ENCODE measurements at regions not wholly inside any gene's neighbourhood (a gene's known extent, or its start where the extent isn't known, plus 50 kb on each side); places are given as distances from the start of the nearest gene placed in this dataset.

- TF ChIP-seq SP2 (tag by site-specific recombination; IDR thresholded peaks at IDR 0.05) (no peak), ZBTB7A (tag by site-specific recombination; IDR thresholded peaks at IDR 0.05; ENCODE audit: low read depth) (no peak), KLF10 (tag by site-specific recombination; IDR thresholded peaks at IDR 0.05) (no peak), TCF7L2 (IDR thresholded peaks at IDR 0.05; ENCODE audit: borderline replicate concordance, low read depth, low read length) (no peak), GLI4 (tag by site-specific recombination; IDR thresholded peaks at IDR 0.05) (no peak), ZNF623 (tag by site-specific recombination; IDR thresholded peaks at IDR 0.05) (no peak), ZBTB1 (tag by site-specific recombination; IDR thresholded peaks at IDR 0.05) (no peak), ZSCAN30 (tag by site-specific recombination; IDR thresholded peaks at IDR 0.05) (no peak), KLF16 (tag by site-specific recombination; IDR thresholded peaks at IDR 0.05) (no peak), SCRT2 (tag by site-specific recombination; IDR thresholded peaks at IDR 0.05) (no peak)
- TF ChIP-seq, protein P1, sequence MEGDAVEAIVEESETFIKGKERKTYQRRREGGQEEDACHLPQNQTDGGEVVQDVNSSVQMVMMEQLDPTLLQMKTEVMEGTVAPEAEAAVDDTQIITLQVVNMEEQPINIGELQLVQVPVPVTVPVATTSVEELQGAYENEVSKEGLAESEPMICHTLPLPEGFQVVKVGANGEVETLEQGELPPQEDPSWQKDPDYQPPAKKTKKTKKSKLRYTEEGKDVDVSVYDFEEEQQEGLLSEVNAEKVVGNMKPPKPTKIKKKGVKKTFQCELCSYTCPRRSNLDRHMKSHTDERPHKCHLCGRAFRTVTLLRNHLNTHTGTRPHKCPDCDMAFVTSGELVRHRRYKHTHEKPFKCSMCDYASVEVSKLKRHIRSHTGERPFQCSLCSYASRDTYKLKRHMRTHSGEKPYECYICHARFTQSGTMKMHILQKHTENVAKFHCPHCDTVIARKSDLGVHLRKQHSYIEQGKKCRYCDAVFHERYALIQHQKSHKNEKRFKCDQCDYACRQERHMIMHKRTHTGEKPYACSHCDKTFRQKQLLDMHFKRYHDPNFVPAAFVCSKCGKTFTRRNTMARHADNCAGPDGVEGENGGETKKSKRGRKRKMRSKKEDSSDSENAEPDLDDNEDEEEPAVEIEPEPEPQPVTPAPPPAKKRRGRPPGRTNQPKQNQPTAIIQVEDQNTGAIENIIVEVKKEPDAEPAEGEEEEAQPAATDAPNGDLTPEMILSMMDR (tag by site-specific recombination; IDR thresholded peaks at IDR 0.05): no peak
- TF ChIP-seq, protein P2, sequence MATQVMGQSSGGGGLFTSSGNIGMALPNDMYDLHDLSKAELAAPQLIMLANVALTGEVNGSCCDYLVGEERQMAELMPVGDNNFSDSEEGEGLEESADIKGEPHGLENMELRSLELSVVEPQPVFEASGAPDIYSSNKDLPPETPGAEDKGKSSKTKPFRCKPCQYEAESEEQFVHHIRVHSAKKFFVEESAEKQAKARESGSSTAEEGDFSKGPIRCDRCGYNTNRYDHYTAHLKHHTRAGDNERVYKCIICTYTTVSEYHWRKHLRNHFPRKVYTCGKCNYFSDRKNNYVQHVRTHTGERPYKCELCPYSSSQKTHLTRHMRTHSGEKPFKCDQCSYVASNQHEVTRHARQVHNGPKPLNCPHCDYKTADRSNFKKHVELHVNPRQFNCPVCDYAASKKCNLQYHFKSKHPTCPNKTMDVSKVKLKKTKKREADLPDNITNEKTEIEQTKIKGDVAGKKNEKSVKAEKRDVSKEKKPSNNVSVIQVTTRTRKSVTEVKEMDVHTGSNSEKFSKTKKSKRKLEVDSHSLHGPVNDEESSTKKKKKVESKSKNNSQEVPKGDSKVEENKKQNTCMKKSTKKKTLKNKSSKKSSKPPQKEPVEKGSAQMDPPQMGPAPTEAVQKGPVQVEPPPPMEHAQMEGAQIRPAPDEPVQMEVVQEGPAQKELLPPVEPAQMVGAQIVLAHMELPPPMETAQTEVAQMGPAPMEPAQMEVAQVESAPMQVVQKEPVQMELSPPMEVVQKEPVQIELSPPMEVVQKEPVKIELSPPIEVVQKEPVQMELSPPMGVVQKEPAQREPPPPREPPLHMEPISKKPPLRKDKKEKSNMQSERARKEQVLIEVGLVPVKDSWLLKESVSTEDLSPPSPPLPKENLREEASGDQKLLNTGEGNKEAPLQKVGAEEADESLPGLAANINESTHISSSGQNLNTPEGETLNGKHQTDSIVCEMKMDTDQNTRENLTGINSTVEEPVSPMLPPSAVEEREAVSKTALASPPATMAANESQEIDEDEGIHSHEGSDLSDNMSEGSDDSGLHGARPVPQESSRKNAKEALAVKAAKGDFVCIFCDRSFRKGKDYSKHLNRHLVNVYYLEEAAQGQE (tag by site-specific recombination; IDR thresholded peaks at IDR 0.05): no peak
Observed at GRCh38 chr13:56332671-56333070, 808.0 kb upstream of the PRR20A start.
